SU-DHL-6 (cell line): ENCODE measurements at regions not wholly inside any gene's neighbourhood (a gene's known extent, or its start where the extent isn't known, plus 50 kb on each side); places are given as distances from the start of the nearest gene placed in this dataset.

Experiments used
- H2AFZ ChIP-seq: fragments of 200-600 bp; sonication (generic); 2 replicates; pipeline ENCODE4 v1.6.1; 2014; ENCODE audit warnings: low read depth, mild to moderate bottlenecking, moderate library complexity, mixed read lengths, antibody characterized with exemption, low read length; ENCODE audit not compliant: severe bottlenecking
- H3F3A ChIP-seq: fragments of 200-600 bp; shearing (Covaris generic); 2 replicates; pipeline ENCODE4 v1.6.0; 2016; ENCODE audit warnings: antibody characterized with exemption, mild to moderate bottlenecking; ENCODE audit not compliant: insufficient read depth
- H3K27ac ChIP-seq: fragments of 200-600 bp; sonication (generic); 2 replicates; pipeline ENCODE4 v1.5.1; 2016; ENCODE audit warnings: low read depth, mild to moderate bottlenecking, low read length, moderate library complexity, mixed read lengths
- H3K27me3 ChIP-seq: fragments of 200-600 bp; sonication (generic), shearing (Covaris generic); 2 replicates; pipeline ENCODE4 v1.6.0; 2014; ENCODE audit warnings: mild to moderate bottlenecking, low read length
- H3K36me3 ChIP-seq: fragments of 200-600 bp; sonication (generic); 2 replicates; pipeline ENCODE4 v1.6.1; 2014; ENCODE audit warnings: mild to moderate bottlenecking, low read length, mixed read lengths
- H3K4me2 ChIP-seq: fragments of 300-600, 200-600 bp; shearing (Covaris generic), sonication (generic); 2 replicates; pipeline ENCODE4 v1.6.0; 2014; ENCODE audit warnings: low read length, low read depth, mild to moderate bottlenecking; ENCODE audit not compliant: poor library complexity, severe bottlenecking
- H3K4me3 ChIP-seq: fragments of 200-600 bp; sonication (generic); 2 replicates; pipeline ENCODE4 v1.5.1; 2014; ENCODE audit warnings: antibody characterized with exemption, low read length, mild to moderate bottlenecking, mixed read lengths; ENCODE audit not compliant: insufficient read depth, poor library complexity, severe bottlenecking
- H3K79me2 ChIP-seq: fragments of 200-600 bp; sonication (generic); 2 replicates; pipeline ENCODE4 v1.6.1; 2014; ENCODE audit warnings: mild to moderate bottlenecking, low read length, moderate library complexity; ENCODE audit not compliant: insufficient read depth
- H3K9ac ChIP-seq: fragments of 200-600 bp; sonication (generic); 2 replicates; pipeline ENCODE4 v1.7.0; 2014; ENCODE audit warnings: mild to moderate bottlenecking, low read length
- H3K9me2 ChIP-seq: fragments of 200-600 bp; sonication (generic); replicated peaks from 2 replicates; pipeline ENCODE4 v1.6.1; 2014; ENCODE audit warnings: low read length; ENCODE audit not compliant: insufficient read depth
- H3K9me3 ChIP-seq: fragments of 200-600 bp; sonication (generic); 2 replicates; pipeline ENCODE4 v1.6.1; 2014; ENCODE audit warnings: low read length, mixed read lengths; ENCODE audit not compliant: insufficient read depth
- H4K20me1 ChIP-seq: fragments of 200-600 bp; sonication (generic); 2 replicates; pipeline ENCODE4 v1.6.1; 2014; ENCODE audit warnings: low read depth, mild to moderate bottlenecking, antibody characterized with exemption, low read length, moderate library complexity, mixed read lengths
- EZH2phosphoT487 ChIP-seq: fragments of 200-600 bp; sonication (generic), shearing (Covaris generic); conservative IDR thresholded peaks from 2 replicates; pipeline ENCODE4 v1.6.1; 2018; ENCODE audit warnings: mild to moderate bottlenecking, antibody characterized with exemption, low read length, moderate library complexity, mixed read lengths
- TF ChIP-seq, protein P1 (sequence below): fragments of 200-600 bp; sonication (generic); IDR thresholded peaks from one replicate; pipeline ENCODE4 v1.5.1; 2017; ENCODE audit warnings: antibody characterized with exemption, mild to moderate bottlenecking, low read length, moderate library complexity; ENCODE audit not compliant: insufficient read depth, poor library complexity, severe bottlenecking

DNA sequence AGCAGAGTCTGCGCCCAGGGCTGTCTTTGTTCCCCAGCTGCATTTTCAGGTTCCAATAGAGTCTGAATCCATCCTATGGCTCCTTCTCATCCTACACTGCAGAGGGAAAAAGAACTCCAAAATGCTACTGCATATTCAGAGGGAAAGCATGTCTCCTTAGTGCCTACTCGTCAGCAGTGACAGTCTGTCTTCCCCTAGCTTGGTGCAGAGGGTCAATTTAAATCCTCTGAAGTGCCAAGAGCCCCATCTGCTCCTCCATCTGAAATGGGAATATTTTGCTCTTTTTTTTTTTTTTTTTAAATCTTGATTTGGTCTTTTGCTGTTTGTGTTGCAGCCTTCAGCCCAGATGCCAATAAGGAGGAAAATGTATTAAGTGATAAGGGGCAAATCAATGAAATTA lies 199.3 kb downstream of the RNF144A start:
- Histone ChIP-seq H3K9me2 (no peaks in the 10 kb centered on the region), H3F3A (no peaks in the 10 kb centered on the region), H3K27me3 (no peaks in the 10 kb centered on the region; the same call in 1 of the 2 replicates), H3K27ac (no peak overlapping the region), H3K36me3 (no peaks in the 10 kb centered on the region), H3K9ac (no peak overlapping the region), H3K9me3 (no peaks in the 10 kb centered on the region), H3K4me2 (no peak overlapping the region), H3K4me3 (no peak overlapping the region), H2AFZ (no peak overlapping the region), H3K79me2 (no peaks in the 10 kb centered on the region), H4K20me1 (no peaks in the 10 kb centered on the region)
- no peak for TF ChIP-seq EZH2phosphoT487
- TF ChIP-seq, protein P1, sequence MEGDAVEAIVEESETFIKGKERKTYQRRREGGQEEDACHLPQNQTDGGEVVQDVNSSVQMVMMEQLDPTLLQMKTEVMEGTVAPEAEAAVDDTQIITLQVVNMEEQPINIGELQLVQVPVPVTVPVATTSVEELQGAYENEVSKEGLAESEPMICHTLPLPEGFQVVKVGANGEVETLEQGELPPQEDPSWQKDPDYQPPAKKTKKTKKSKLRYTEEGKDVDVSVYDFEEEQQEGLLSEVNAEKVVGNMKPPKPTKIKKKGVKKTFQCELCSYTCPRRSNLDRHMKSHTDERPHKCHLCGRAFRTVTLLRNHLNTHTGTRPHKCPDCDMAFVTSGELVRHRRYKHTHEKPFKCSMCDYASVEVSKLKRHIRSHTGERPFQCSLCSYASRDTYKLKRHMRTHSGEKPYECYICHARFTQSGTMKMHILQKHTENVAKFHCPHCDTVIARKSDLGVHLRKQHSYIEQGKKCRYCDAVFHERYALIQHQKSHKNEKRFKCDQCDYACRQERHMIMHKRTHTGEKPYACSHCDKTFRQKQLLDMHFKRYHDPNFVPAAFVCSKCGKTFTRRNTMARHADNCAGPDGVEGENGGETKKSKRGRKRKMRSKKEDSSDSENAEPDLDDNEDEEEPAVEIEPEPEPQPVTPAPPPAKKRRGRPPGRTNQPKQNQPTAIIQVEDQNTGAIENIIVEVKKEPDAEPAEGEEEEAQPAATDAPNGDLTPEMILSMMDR, result no peak

DNA sequence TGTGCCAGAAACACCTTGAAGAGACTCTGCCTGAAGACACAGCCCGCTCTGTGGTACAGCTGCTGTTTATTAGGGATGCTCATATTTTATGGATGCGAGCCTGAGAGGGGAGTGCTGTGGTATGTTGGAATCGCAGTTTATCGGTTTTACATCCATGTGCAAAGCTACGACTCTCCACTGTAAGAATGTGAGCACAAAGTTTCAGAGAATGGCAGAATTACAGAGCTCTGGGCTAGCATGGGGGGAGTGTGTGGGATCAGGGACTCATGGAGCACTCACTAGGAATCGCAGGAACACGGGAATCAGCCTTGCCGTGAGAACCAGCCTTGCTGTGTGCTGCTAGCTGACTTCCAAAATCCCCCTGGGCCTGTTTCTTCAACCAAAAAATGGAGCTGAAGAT lies 199.9 kb downstream of the RNF144A start:
- Histone ChIP-seq H3K27ac (no peak overlapping the region), H3K4me3 (no peak overlapping the region), H3K36me3 (no peaks in the 10 kb centered on the region), H3F3A (no peaks in the 10 kb centered on the region), H3K9me2 (no peaks in the 10 kb centered on the region), H2AFZ (no peak overlapping the region), H3K79me2 (no peaks in the 10 kb centered on the region), H3K9me3 (no peaks in the 10 kb centered on the region), H3K27me3 (no peaks in the 10 kb centered on the region; the same call in 1 of the 2 replicates), H3K9ac (no peak overlapping the region), H4K20me1 (no peaks in the 10 kb centered on the region), H3K4me2 (no peak overlapping the region)
- TF ChIP-seq, protein P1, result no peak
- no peak for TF ChIP-seq EZH2phosphoT487

GRCh38 chr2:7118606-7119131 lies 201.5 kb downstream of the RNF144A start:
- Histone ChIP-seq H3K9me2 (no peaks in the 10 kb centered on the region), H3K9ac (no peak overlapping the region), H3K36me3 (no peaks in the 10 kb centered on the region), H3K79me2 (no peaks in the 10 kb centered on the region), H3K27me3 (no peaks in the 10 kb centered on the region; the same call in 1 of the 2 replicates), H4K20me1 (no peaks in the 10 kb centered on the region), H3K4me3 (no peak overlapping the region), H3F3A (no peaks in the 10 kb centered on the region), H3K4me2 (no peak overlapping the region), H3K27ac (no peak overlapping the region), H3K9me3 (no peaks in the 10 kb centered on the region), H2AFZ (no peak overlapping the region)
- TF ChIP-seq EZH2phosphoT487, result no peak
- TF ChIP-seq, protein P1, result no peak
